ENCODE measurements at regions not wholly inside any gene's neighbourhood (a gene's known extent, or its start where the extent isn't known, plus 50 kb on each side); places are given as distances from the start of the nearest gene placed in this dataset.

DNA sequence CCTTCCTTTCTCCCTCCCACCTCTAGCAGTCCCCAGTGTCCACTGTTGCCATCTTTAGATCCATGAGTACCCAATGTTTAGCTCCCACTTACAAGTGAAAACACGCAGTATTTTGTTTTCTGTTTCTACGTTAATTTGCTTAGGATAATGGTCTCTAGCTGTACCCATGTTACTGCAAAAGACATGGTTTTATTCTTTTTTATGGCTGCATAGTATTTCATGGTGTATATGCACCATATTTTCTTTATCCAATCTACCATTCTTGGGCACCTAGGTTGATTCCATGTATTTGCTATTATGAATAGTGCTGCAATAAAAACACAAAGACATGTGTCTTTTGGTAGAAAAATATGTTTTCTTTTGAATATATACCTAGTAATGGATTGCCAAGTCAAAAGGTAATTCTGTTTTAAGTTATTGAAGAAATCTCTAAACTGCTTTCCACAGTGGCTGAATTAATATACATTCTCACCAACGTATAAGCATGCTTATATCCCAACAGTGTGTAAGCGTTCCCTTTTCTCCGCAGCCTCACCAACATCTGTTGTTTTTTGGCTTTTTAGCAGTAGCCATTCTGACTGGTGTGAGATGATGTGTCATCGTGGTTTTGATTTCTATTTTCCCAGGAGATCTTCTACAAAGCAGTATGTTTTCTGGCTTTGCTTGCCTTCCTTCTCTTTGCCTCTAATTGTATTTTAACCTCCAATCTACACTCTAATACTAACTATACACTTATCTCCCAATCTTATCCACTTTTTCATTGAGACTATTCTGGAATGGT lies 179.5 kb upstream of the PHF14 start:
- no peak overlapping the region for H3K27ac Mint-ChIP-seq
- H3K4me3 Mint-ChIP-seq: no peak overlapping the region
- H3K9me3 Mint-ChIP-seq: peaks cover 0 to 8% (median 3%) of the 10 kb centered on the region in 7 donors
- Histone ChIP-seq H4K20me1 (ENCODE audit: insufficient read depth, low read length) (no peaks in the 10 kb centered on the region), H3K36me3 (replicated peaks in 1 of 2; ENCODE audit: control insufficient read depth in 1 of 2, insufficient read depth in 2 of 2, low read length in 2 of 2) (no peaks in the 10 kb centered on the region), H3K79me2 (ENCODE audit: insufficient read depth, low read length) (no peaks in the 10 kb centered on the region), H3K9me3 (replicated peaks in 1 of 2; ENCODE audit: control insufficient read depth in 1 of 2, insufficient read depth in 1 of 2, low read length in 2 of 2) (peaks cover 0 to 2% of the 10 kb centered on the region in 2 donors), H3K4me3 (replicated peaks in 1 of 3; ENCODE audit: low read depth in 2 of 3, low read length in 3 of 3) (no peak overlapping the region), H3K4me1 (ENCODE audit: control insufficient read depth in 1 of 2, insufficient read depth in 2 of 2, low read length in 2 of 2) (no peaks in the 10 kb centered on the region), H3K9ac (ENCODE audit: insufficient read depth, low read length, poor library complexity, severe bottlenecking) (no peak overlapping the region), H3K27ac (ENCODE audit: low read depth in 1 of 2, low read length in 2 of 2) (no peak overlapping the region), H3K4me2 (replicated peaks; ENCODE audit: extremely low read depth, low read length, poor library complexity, severe bottlenecking) (no peak overlapping the region), H2AFZ (ENCODE audit: insufficient read depth, low read depth, low read length, poor library complexity, severe bottlenecking) (no peak overlapping the region), H3K27me3 (ENCODE audit: control insufficient read depth in 2 of 2, insufficient read depth in 2 of 2, low read length in 2 of 2) (no peaks in the 10 kb centered on the region)
- DNase-seq: no peak
- intact Hi-C loops (cut with micrococcal nuclease): no loop called here
- no peaks in the 10 kb centered on the region for H3K36me3 Mint-ChIP-seq
- no peaks in the 10 kb centered on the region for H3K4me1 Mint-ChIP-seq
- TF ChIP-seq, protein P1, sequence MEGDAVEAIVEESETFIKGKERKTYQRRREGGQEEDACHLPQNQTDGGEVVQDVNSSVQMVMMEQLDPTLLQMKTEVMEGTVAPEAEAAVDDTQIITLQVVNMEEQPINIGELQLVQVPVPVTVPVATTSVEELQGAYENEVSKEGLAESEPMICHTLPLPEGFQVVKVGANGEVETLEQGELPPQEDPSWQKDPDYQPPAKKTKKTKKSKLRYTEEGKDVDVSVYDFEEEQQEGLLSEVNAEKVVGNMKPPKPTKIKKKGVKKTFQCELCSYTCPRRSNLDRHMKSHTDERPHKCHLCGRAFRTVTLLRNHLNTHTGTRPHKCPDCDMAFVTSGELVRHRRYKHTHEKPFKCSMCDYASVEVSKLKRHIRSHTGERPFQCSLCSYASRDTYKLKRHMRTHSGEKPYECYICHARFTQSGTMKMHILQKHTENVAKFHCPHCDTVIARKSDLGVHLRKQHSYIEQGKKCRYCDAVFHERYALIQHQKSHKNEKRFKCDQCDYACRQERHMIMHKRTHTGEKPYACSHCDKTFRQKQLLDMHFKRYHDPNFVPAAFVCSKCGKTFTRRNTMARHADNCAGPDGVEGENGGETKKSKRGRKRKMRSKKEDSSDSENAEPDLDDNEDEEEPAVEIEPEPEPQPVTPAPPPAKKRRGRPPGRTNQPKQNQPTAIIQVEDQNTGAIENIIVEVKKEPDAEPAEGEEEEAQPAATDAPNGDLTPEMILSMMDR (IDR thresholded peaks at IDR 0.05): no peak
- no CpG with 5 or more reads among the region's 6 CpGs for WGBS (ENCODE audit: insufficient coverage)
- H3K27me3 Mint-ChIP-seq (ENCODE audit: low read depth in 3 of 3): peaks cover 0 to 1% (median 0%) of the 10 kb centered on the region in 3 donors

DNA sequence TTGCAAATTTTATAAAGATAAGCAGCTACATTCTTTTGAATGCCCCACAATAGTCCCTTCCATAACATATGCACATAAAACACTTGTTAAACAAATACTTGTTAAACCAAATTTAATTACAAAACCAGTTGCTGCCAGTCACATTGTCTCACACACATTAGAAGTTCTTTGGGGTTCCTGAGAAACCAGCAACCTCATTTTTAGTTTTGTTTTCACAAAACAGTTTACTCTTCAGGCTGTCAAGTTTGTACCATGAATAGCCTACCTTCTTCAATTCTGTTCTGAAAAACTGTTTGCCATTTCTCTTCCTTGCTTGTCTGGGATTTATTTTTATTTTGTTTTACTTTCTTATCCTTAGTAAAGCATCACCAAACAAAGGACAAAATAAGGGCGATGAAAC lies 176.5 kb upstream of the PHF14 start:
- intact Hi-C loops (cut with micrococcal nuclease): no loop called here
- Histone ChIP-seq H3K9ac (ENCODE audit: insufficient read depth, low read length, poor library complexity, severe bottlenecking) (no peak overlapping the region), H3K27ac (ENCODE audit: low read depth in 1 of 2, low read length in 2 of 2) (no peak overlapping the region), H3K4me3 (replicated peaks in 1 of 3; ENCODE audit: low read depth in 2 of 3, low read length in 3 of 3) (no peak overlapping the region), H3K9me3 (replicated peaks in 1 of 2; ENCODE audit: control insufficient read depth in 1 of 2, insufficient read depth in 1 of 2, low read length in 2 of 2) (peaks cover 0 to 2% of the 10 kb centered on the region in 2 donors), H3K4me1 (ENCODE audit: control insufficient read depth in 1 of 2, insufficient read depth in 2 of 2, low read length in 2 of 2) (no peaks in the 10 kb centered on the region), H3K27me3 (ENCODE audit: control insufficient read depth in 2 of 2, insufficient read depth in 2 of 2, low read length in 2 of 2) (no peaks in the 10 kb centered on the region), H3K36me3 (replicated peaks in 1 of 2; ENCODE audit: control insufficient read depth in 1 of 2, insufficient read depth in 2 of 2, low read length in 2 of 2) (no peaks in the 10 kb centered on the region), H3K79me2 (ENCODE audit: insufficient read depth, low read length) (no peaks in the 10 kb centered on the region), H3K4me2 (replicated peaks; ENCODE audit: extremely low read depth, low read length, poor library complexity, severe bottlenecking) (no peak overlapping the region), H4K20me1 (ENCODE audit: insufficient read depth, low read length) (no peaks in the 10 kb centered on the region), H2AFZ (ENCODE audit: insufficient read depth, low read depth, low read length, poor library complexity, severe bottlenecking) (no peak overlapping the region)
- DNase-seq: no peak
- H3K27ac Mint-ChIP-seq: no peak overlapping the region
- H3K36me3 Mint-ChIP-seq: no peaks in the 10 kb centered on the region
- no CpG with 5 or more reads among the region's 1 CpG for WGBS (ENCODE audit: insufficient coverage)
- peaks cover 0 to 1% (median 0%) of the 10 kb centered on the region in 3 donors for H3K27me3 Mint-ChIP-seq (ENCODE audit: low read depth in 3 of 3)
- H3K4me1 Mint-ChIP-seq: no peaks in the 10 kb centered on the region
- TF ChIP-seq, protein P1 (IDR thresholded peaks at IDR 0.05): no peak
- H3K9me3 Mint-ChIP-seq: peaks cover 0 to 8% (median 3%) of the 10 kb centered on the region in 7 donors
- H3K4me3 Mint-ChIP-seq: no peak overlapping the region
